ENCODE measurements at regions not wholly inside any gene's neighbourhood (a gene's known extent, or its start where the extent isn't known, plus 50 kb on each side); places are given as distances from the start of the nearest gene placed in this dataset.

GRCh38 chr1:93808871-93809270, 70.1 kb downstream of the DNTTIP2 start:
- TF ChIP-seq, protein P1, sequence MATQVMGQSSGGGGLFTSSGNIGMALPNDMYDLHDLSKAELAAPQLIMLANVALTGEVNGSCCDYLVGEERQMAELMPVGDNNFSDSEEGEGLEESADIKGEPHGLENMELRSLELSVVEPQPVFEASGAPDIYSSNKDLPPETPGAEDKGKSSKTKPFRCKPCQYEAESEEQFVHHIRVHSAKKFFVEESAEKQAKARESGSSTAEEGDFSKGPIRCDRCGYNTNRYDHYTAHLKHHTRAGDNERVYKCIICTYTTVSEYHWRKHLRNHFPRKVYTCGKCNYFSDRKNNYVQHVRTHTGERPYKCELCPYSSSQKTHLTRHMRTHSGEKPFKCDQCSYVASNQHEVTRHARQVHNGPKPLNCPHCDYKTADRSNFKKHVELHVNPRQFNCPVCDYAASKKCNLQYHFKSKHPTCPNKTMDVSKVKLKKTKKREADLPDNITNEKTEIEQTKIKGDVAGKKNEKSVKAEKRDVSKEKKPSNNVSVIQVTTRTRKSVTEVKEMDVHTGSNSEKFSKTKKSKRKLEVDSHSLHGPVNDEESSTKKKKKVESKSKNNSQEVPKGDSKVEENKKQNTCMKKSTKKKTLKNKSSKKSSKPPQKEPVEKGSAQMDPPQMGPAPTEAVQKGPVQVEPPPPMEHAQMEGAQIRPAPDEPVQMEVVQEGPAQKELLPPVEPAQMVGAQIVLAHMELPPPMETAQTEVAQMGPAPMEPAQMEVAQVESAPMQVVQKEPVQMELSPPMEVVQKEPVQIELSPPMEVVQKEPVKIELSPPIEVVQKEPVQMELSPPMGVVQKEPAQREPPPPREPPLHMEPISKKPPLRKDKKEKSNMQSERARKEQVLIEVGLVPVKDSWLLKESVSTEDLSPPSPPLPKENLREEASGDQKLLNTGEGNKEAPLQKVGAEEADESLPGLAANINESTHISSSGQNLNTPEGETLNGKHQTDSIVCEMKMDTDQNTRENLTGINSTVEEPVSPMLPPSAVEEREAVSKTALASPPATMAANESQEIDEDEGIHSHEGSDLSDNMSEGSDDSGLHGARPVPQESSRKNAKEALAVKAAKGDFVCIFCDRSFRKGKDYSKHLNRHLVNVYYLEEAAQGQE (IDR thresholded peaks at IDR 0.05; ENCODE audit: insufficient replicate concordance, low read depth) = no peak
- TF ChIP-seq, protein P2, sequence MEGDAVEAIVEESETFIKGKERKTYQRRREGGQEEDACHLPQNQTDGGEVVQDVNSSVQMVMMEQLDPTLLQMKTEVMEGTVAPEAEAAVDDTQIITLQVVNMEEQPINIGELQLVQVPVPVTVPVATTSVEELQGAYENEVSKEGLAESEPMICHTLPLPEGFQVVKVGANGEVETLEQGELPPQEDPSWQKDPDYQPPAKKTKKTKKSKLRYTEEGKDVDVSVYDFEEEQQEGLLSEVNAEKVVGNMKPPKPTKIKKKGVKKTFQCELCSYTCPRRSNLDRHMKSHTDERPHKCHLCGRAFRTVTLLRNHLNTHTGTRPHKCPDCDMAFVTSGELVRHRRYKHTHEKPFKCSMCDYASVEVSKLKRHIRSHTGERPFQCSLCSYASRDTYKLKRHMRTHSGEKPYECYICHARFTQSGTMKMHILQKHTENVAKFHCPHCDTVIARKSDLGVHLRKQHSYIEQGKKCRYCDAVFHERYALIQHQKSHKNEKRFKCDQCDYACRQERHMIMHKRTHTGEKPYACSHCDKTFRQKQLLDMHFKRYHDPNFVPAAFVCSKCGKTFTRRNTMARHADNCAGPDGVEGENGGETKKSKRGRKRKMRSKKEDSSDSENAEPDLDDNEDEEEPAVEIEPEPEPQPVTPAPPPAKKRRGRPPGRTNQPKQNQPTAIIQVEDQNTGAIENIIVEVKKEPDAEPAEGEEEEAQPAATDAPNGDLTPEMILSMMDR (IDR thresholded peaks at IDR 0.05; ENCODE audit: insufficient read depth, low read length) = no peak
- TF ChIP-seq POLR2AphosphoS5 (IDR thresholded peaks at IDR 0.05; ENCODE audit: low read depth) = no peak
- TF ChIP-seq SPI1 (IDR thresholded peaks at IDR 0.05; ENCODE audit: borderline replicate concordance, low read depth) = no peak
- no peak for DNase-seq (ENCODE audit: low read depth in 1 of 2, low spot score in 1 of 2)
- no peaks in the 10 kb centered on the region for H3K27me3 ChIP-seq (ENCODE audit: insufficient read depth, poor library complexity, severe bottlenecking)
- H3K27ac ChIP-seq (replicated peaks) = no peak overlapping the region
- H3K4me3 ChIP-seq (replicated peaks; ENCODE audit: insufficient read depth, low read length) = no peak overlapping the region

DNA sequence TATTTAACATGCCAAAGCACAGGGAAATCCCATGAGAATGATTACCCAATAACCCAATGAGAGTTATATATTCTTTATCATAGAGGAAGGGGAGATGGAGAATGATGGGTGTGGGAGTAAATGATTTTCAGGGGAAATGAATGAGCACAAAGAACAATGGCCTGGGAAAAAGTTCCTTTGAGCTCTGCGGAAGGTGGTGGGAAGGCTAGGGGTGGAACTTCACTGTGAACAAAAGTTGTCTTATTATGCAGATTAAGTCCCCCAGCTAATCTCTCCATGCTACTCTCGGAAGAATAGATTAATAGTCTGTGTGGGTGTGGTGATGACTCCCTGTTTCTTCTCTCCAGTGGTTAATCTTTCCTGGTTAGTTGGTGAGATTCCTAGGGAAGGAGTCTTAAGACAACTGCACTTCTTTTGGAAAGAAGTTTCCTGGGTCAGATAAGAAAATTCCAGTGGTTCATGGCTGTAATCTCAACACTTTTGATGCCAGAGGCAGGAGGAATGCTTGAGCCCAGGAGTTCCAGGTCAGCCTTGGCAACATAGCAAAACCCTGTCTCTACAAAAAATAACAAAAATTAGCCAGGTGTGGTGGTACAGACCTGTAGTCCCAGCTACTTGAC, 71.6 kb downstream of the DNTTIP2 start:
- DNase-seq (ENCODE audit: low read depth in 1 of 2, low spot score in 1 of 2) = no peak
- no peaks in the 10 kb centered on the region for H3K27me3 ChIP-seq (ENCODE audit: insufficient read depth, poor library complexity, severe bottlenecking)
- H3K4me3 ChIP-seq (replicated peaks; ENCODE audit: insufficient read depth, low read length) = no peak overlapping the region
- H3K27ac ChIP-seq (replicated peaks) = no peak overlapping the region
- no peak for TF ChIP-seq SPI1 (IDR thresholded peaks at IDR 0.05; ENCODE audit: borderline replicate concordance, low read depth)
- TF ChIP-seq GABPA (IDR thresholded peaks at IDR 0.05; ENCODE audit: low read depth) = no peak
- TF ChIP-seq POLR2AphosphoS5 (IDR thresholded peaks at IDR 0.05; ENCODE audit: low read depth) = no peak
- TF ChIP-seq, protein P2 (IDR thresholded peaks at IDR 0.05; ENCODE audit: insufficient read depth, low read length) = no peak
- TF ChIP-seq, protein P1 (IDR thresholded peaks at IDR 0.05; ENCODE audit: insufficient replicate concordance, low read depth) = no peak

GRCh38 chr1:93805027-93805610, 73.9 kb downstream of the DNTTIP2 start:
- no peaks in the 10 kb centered on the region for H3K27me3 ChIP-seq (ENCODE audit: insufficient read depth, poor library complexity, severe bottlenecking)
- no peak overlapping the region for H3K4me3 ChIP-seq (replicated peaks; ENCODE audit: insufficient read depth, low read length)
- H3K27ac ChIP-seq (replicated peaks) = no peak overlapping the region
- no peak for DNase-seq (ENCODE audit: low read depth in 1 of 2, low spot score in 1 of 2)
- TF ChIP-seq GABPA (IDR thresholded peaks at IDR 0.05; ENCODE audit: low read depth) = no peak
- no peak for TF ChIP-seq POLR2AphosphoS5 (IDR thresholded peaks at IDR 0.05; ENCODE audit: low read depth)
- TF ChIP-seq SPI1 (IDR thresholded peaks at IDR 0.05; ENCODE audit: borderline replicate concordance, low read depth) = no peak
- TF ChIP-seq, protein P2 (IDR thresholded peaks at IDR 0.05; ENCODE audit: insufficient read depth, low read length) = no peak
- TF ChIP-seq, protein P1 (IDR thresholded peaks at IDR 0.05; ENCODE audit: insufficient replicate concordance, low read depth) = no peak
